Uterus (tissue), 3 donors: ENCODE measurements at regions not wholly inside any gene's neighbourhood (a gene's known extent, or its start where the extent isn't known, plus 50 kb on each side); places are given as distances from the start of the nearest gene placed in this dataset.

ENCODE experiments used
- DNase-seq, 2 donors: peaks; one replicate each; pipeline ENCODE4 v3.0.0-alpha.2; 2019 to 2020
- H3K27ac ChIP-seq, 2 donors: fragments of 200-600 bp; sonication (generic); 1 replicate in 1 of 2; 2 replicates in 1 of 2; pipeline ENCODE4 v1.5.1; 2016 to 2018
- H3K27me3 ChIP-seq, 2 donors: fragments of 200-600 bp; sonication (generic); one replicate each; pipeline ENCODE4 v1.5.1; 2018 to 2019; ENCODE audit warnings: control low read depth in 1 of 2
- H3K36me3 ChIP-seq, 2 donors: fragments of 200-600 bp; sonication (generic); one replicate each; pipeline ENCODE4 v1.5.1; 2019; ENCODE audit warnings: control low read depth in 1 of 2
- H3K4me1 ChIP-seq, 2 donors: fragments of 200-600 bp; sonication (generic); one replicate each; pipeline ENCODE4 v1.5.1; 2018 to 2019; ENCODE audit warnings: control low read depth in 1 of 2
- H3K4me3 ChIP-seq, 2 donors: fragments of 200-600 bp; sonication (generic); 1 replicate in 1 of 2; 2 replicates in 1 of 2; pipeline ENCODE4 v1.5.1; 2018 to 2019; ENCODE audit warnings: mild to moderate bottlenecking in 1 of 2
- H3K9me3 ChIP-seq, 2 donors: fragments of 200-600 bp; sonication (generic); one replicate each; pipeline ENCODE4 v1.5.1; 2019; ENCODE audit warnings: control low read depth in 1 of 2
- POLR2A ChIP-seq, 2 donors: fragments of 450-650 bp; IDR thresholded peaks; one replicate each; pipeline ENCODE4 v1.6.1; 2016; ENCODE audit warnings: antibody characterized with exemption in 2 of 2, mild to moderate bottlenecking in 1 of 2, moderate library complexity in 1 of 2
- intact Hi-C: fragments of 100-400 bp; cut with DNase I; formaldehyde crosslinking; loops from one replicate; pipeline ENCODE4 v1.15.1; 2023; ENCODE audit warnings: low total_unique reads
- TF ChIP-seq, protein P1 (sequence below), 4 experiments: fragments of 200-600 bp in 2 of 4; fragments of 450-650 bp in 2 of 4; sonication (generic) in 2 of 4; IDR thresholded peaks; one replicate each; pipeline ENCODE4 v1.5.1; 2016 to 2019; ENCODE audit warnings: antibody characterized with exemption in 4 of 4, mild to moderate bottlenecking in 2 of 4, moderate library complexity in 1 of 4
- donor health status: DM: yes; HTN: yes; CAD: no.

DNA sequence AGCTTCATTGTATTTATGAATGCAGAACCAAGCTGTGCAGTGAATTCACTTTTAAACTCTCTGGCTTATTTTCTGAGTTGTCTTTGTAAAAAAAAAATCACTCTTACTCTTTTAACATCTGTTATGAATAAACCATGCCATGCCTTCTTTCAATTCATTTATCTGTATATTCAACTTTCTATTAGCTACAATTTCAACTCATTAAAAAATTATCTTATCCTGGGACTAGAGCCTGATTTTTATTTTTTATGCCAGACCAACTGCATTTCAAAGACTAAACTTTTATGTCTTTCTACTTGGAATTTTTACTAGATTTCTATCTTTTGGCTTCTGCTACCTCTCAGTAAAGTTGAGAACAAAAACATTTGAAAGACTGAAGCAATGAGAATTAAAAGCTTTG lies 342.7 kb downstream of the DEPDC1B start:
- Histone ChIP-seq H3K36me3 (no peaks in the 10 kb centered on the region), H3K27ac (no peak overlapping the region), H3K27me3 (no peaks in the 10 kb centered on the region), H3K4me3 (no peak overlapping the region), H3K9me3 (no peaks in the 10 kb centered on the region), H3K4me1 (no peaks in the 10 kb centered on the region)
- no peak for TF ChIP-seq POLR2A (IDR thresholded peaks at IDR 0.05)
- TF ChIP-seq, protein P1, sequence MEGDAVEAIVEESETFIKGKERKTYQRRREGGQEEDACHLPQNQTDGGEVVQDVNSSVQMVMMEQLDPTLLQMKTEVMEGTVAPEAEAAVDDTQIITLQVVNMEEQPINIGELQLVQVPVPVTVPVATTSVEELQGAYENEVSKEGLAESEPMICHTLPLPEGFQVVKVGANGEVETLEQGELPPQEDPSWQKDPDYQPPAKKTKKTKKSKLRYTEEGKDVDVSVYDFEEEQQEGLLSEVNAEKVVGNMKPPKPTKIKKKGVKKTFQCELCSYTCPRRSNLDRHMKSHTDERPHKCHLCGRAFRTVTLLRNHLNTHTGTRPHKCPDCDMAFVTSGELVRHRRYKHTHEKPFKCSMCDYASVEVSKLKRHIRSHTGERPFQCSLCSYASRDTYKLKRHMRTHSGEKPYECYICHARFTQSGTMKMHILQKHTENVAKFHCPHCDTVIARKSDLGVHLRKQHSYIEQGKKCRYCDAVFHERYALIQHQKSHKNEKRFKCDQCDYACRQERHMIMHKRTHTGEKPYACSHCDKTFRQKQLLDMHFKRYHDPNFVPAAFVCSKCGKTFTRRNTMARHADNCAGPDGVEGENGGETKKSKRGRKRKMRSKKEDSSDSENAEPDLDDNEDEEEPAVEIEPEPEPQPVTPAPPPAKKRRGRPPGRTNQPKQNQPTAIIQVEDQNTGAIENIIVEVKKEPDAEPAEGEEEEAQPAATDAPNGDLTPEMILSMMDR (IDR thresholded peaks at IDR 0.05) = no peak
- intact Hi-C loops = no loop called here
- DNase-seq = no peak

DNA sequence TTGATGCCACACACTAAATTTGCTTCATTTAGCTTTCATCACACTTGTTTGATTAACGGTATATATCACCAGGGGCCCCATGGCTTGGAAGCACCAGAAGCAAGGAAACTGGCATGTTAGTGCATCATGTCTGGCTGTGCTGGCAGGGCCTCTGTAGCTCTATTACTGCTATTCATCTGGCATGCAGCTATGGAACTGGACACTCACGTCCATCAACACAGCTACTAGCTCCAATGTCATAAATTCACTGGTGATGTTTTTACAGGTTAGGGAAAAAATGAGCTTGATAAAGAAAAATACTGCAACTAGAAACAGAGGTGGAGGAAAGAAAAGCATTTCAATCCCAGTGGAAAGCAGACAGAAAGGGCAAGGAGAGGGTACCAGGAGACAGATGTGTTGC lies 343.2 kb downstream of the DEPDC1B start:
- Histone ChIP-seq H3K9me3 (no peaks in the 10 kb centered on the region), H3K36me3 (no peaks in the 10 kb centered on the region), H3K4me3 (no peak overlapping the region), H3K27ac (no peak overlapping the region), H3K4me1 (no peaks in the 10 kb centered on the region), H3K27me3 (no peaks in the 10 kb centered on the region)
- TF ChIP-seq, protein P1 (IDR thresholded peaks at IDR 0.05) = no peak
- TF ChIP-seq POLR2A (IDR thresholded peaks at IDR 0.05) = no peak
- no peak for DNase-seq
- intact Hi-C loops = no loop called here

DNA sequence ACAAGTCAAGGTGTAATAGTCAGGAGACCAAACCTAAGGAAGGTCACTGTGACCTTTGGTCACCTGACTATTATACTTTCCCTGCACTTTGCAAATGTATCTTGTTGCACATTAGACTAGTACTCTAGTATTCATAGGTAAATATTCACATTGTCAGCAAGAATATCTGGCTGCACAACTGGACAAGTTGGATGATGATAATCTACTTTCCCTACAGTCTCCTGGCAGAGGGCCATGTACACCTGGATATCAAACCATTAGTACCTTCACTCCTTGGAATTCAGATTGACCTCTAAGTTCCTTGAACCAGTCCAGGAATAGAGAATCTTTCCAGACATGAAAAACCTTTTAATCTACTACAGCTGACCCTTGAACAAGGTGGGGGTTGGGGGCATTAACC lies 344.8 kb downstream of the DEPDC1B start:
- H3K4me1 ChIP-seq = no peaks in the 10 kb centered on the region

DNA sequence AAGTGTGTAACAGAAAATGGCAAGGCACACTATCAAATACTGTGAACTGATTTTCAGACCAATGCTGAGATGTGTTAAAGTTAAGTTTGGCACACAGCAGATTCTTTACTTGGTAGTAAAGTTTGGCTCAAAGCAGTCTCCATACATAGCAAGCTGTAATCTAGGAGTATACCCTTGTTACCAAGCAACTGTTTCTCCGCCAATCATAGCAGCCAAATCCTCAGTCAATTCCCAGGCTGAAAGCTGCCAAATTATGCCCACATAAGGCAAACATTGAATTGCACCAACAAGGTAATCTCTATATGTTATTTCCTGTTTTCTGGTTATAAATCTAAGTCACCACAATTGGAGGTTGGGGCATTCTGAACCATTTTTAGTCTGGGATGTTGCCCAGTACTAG lies 345.7 kb downstream of the DEPDC1B start:
- Histone ChIP-seq H3K36me3 (no peaks in the 10 kb centered on the region), H3K4me1 (no peaks in the 10 kb centered on the region), H3K4me3 (no peak overlapping the region), H3K27me3 (no peaks in the 10 kb centered on the region), H3K9me3 (no peaks in the 10 kb centered on the region), H3K27ac (no peak overlapping the region)
- no peak for TF ChIP-seq POLR2A (IDR thresholded peaks at IDR 0.05)
- TF ChIP-seq, protein P1 (IDR thresholded peaks at IDR 0.05) = no peak
- DNase-seq = no peak
- intact Hi-C loops = no loop called here

More for the DNA sequence above, 344.8 kb downstream of the DEPDC1B start:
- Histone ChIP-seq H3K36me3 (no peaks in the 10 kb centered on the region), H3K4me3 (no peak overlapping the region), H3K9me3 (no peaks in the 10 kb centered on the region), H3K27ac (no peak overlapping the region), H3K27me3 (no peaks in the 10 kb centered on the region)
- TF ChIP-seq POLR2A (IDR thresholded peaks at IDR 0.05) = no peak
- TF ChIP-seq, protein P1 (IDR thresholded peaks at IDR 0.05) = no peak
- intact Hi-C loops = no loop called here
- no peak for DNase-seq

DNA sequence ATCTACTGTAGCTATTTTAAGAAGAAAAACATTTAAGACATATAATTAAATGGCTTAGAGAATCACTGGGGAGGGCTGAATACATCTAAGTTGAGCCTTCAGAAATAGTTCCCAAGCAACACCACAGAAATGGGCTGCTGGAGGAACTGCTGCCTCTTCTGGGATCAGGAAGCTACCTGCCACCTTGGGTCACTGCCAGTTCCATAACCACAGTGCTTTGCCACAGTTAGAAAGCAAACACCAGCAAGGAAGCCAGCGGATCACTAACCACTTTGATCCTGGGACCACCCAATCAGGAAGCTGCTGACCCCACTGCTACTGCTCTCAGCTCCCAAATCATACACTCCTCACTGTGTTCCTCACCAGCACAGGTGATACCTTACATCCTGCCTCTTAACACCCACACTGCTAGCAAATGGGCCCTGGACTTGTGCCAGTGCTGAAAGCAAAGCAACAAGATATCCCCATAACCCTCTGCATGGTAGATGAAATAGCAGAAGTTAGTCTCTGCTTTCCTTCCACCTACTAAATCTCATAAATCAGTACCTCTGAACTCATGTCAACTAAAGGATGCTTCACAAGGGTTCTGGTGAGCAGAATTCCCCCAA lies 346.9 kb downstream of the DEPDC1B start:
- Histone ChIP-seq H3K4me1 (no peaks in the 10 kb centered on the region), H3K9me3 (no peaks in the 10 kb centered on the region), H3K4me3 (no peak overlapping the region), H3K36me3 (no peaks in the 10 kb centered on the region), H3K27me3 (no peaks in the 10 kb centered on the region), H3K27ac (no peak overlapping the region)
- intact Hi-C loops = no loop called here
- TF ChIP-seq, protein P1 (IDR thresholded peaks at IDR 0.05) = no peak
- TF ChIP-seq POLR2A (IDR thresholded peaks at IDR 0.05) = no peak
- no peak for DNase-seq
